Spleen (tissue), 7 donors: ENCODE measurements at regions not wholly inside any gene's neighbourhood (a gene's known extent, or its start where the extent isn't known, plus 50 kb on each side); places are given as distances from the start of the nearest gene placed in this dataset.

Source experiments
- CTCF ChIP-seq, 11 experiments: fragments of 200-600 bp in 7 of 11; fragments of 450-650 bp in 4 of 11; sonication (generic) in 4 of 11; IDR thresholded peaks in 8 of 11; conservative IDR thresholded peaks in 3 of 11; 1 replicate in 7 of 11; 2 replicates in 4 of 11; pipeline versions ENCODE4 v1.4.0 to v1.8.0; 2016 to 2021; ENCODE audit warnings: antibody characterized with exemption in 11 of 11, inconsistent platforms in 4 of 11, mild to moderate bottlenecking in 1 of 11
- POLR2A ChIP-seq, 3 donors: fragments of 450-650 bp; IDR thresholded peaks; one replicate each; pipeline ENCODE4 v1.5.1; 2017; ENCODE audit warnings: antibody characterized with exemption in 3 of 3, mild to moderate bottlenecking in 1 of 3
- donor health status: DM: no; HTN: no; CAD: no; lungs with moderate emphysema.
- donor health status: DM: no; HTN: no; CAD: no.
- donor health status: DM: no; HTN: no; CAD: no.

- no peak for TF ChIP-seq CTCF (IDR thresholded peaks at IDR 0.05 in 8 of 11, conservative IDR thresholded peaks at IDR 0.05 in 3 of 11)
- no peak for TF ChIP-seq POLR2A (IDR thresholded peaks at IDR 0.05)
Observed at GRCh38 chr3:70527026-70527425, 214.6 kb upstream of the MDFIC2 start.
